HUES48 (cell line): ENCODE measurements at regions not wholly inside any gene's neighbourhood (a gene's known extent, or its start where the extent isn't known, plus 50 kb on each side); places are given as distances from the start of the nearest gene placed in this dataset.

Experiments used
- H3K27ac ChIP-seq: one replicate; pipeline ENCODE4 v1.7.0; 2013; ENCODE audit warnings: low read depth, low read length, inconsistent platforms
- H3K27me3 ChIP-seq: 2 replicates; pipeline ENCODE4 v1.6.1; 2013; ENCODE audit warnings: mild to moderate bottlenecking, low read length; ENCODE audit not compliant: control insufficient read depth, insufficient read depth
- H3K36me3 ChIP-seq: 2 replicates; pipeline ENCODE4 v1.6.1; 2013; ENCODE audit warnings: low read length; ENCODE audit not compliant: control insufficient read depth, insufficient read depth
- H3K4me1 ChIP-seq: 2 replicates; pipeline ENCODE4 v1.6.1; 2013; ENCODE audit warnings: mild to moderate bottlenecking, low read length; ENCODE audit not compliant: control insufficient read depth, insufficient read depth
- H3K4me3 ChIP-seq: 2 replicates; pipeline ENCODE4 v1.5.1; 2013; ENCODE audit warnings: mild to moderate bottlenecking, low read depth, low read length
- H3K9ac ChIP-seq: 2 replicates; pipeline ENCODE4 v1.6.1; 2013; ENCODE audit warnings: mild to moderate bottlenecking, low read depth, low read length, moderate library complexity
- H3K9me3 ChIP-seq: 2 replicates; pipeline ENCODE4 v1.6.1; 2013; ENCODE audit warnings: low read length; ENCODE audit not compliant: control insufficient read depth, insufficient read depth

DNA sequence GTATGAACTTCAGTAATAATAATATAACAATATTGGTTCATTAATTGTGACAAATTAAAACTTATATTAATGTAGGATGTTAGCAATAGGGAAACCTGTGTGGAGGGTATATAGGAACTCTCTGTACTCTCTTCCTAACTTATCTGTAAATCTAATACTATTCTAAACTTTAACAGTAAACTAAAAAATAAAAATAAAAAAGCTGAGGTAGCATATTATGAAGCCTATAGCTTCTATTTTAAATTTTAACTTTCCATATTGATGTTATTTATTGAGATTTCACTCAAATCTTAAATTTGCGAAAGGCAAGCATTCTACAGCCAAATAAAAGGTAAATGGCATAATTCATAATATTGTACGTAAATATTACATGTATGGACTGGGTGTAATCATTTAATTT is 326.4 kb downstream of the MEI4 start:
- no peak overlapping the region for H3K4me3 ChIP-seq
- no peaks in the 10 kb centered on the region for H3K27me3 ChIP-seq
- H3K9me3 ChIP-seq: no peaks in the 10 kb centered on the region
- no peak overlapping the region for H3K9ac ChIP-seq
- no peaks in the 10 kb centered on the region for H3K36me3 ChIP-seq
- H3K27ac ChIP-seq: no peak overlapping the region
- no peaks in the 10 kb centered on the region for H3K4me1 ChIP-seq

DNA sequence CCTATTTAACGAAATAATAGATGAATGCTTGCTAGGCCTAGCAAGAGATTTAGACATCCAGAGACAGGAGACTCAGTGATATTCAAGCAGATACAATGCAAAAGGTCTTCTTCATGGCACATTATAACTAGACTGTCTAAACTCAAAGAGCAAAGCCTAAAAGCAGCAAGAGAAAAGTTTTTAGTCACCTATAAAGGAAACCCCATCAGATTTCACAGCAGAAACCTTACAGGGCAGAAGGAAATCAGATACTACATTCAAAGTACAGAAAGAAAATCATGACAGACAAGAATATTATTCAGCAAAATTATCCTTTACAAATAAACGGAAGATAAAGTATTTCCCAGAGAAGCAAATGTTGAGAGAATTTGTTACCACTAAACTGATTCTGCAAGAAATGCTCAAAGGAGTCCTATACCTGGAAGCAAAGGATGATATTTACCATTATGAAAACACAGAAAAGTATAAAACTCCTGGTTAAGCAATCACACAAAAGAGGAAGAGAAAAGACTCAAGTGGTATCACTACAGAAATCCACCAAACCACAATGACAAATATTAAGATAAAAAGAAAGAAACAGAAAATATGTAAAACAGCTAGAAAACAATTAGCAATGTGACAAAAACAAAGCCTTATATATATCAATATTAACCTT is 333.7 kb downstream of the MEI4 start:
- no peak overlapping the region for H3K4me3 ChIP-seq
- H3K4me1 ChIP-seq: no peaks in the 10 kb centered on the region
- no peaks in the 10 kb centered on the region for H3K9me3 ChIP-seq
- no peak overlapping the region for H3K27ac ChIP-seq
- H3K36me3 ChIP-seq: no peaks in the 10 kb centered on the region
- H3K9ac ChIP-seq: no peak overlapping the region
- H3K27me3 ChIP-seq: no peaks in the 10 kb centered on the region

DNA sequence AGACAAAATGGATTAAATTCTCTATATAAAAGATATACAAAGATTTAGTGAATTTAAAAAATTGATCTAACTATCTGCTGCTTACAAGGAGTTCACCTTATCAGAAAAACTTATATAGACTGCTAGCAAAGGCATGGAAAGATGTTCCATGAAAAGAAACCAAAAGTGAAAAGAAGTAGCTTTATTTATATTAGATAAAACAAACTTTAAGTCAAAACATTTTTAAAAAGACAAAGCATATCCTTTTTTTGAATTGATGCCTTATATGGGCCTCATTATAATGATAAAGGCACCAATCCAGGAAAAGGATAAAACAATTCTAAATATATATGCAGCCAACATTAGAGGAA is 334.2 kb downstream of the MEI4 start:
- Histone ChIP-seq H3K9me3 (no peaks in the 10 kb centered on the region), H3K4me3 (no peak overlapping the region), H3K36me3 (no peaks in the 10 kb centered on the region), H3K27ac (no peak overlapping the region), H3K27me3 (no peaks in the 10 kb centered on the region), H3K9ac (no peak overlapping the region), H3K4me1 (no peaks in the 10 kb centered on the region)

DNA sequence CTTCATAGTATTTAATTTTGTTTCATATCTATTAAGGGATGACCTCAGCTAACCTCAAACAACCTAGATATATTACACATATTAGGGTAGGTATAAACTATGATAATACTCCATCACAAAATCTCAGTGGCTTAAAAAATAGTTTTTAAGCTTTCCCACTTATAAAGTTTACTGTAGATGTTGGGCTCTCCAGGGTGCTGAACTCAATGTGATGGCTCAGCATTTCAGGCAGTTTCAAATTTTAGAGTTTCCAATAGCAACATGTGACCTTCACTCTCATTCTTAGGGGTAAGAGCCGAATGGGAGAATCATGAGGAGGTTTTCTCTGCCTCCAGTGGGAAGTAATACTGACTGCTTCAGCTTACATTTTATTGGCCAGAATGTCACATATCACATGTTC is 357.3 kb downstream of the MEI4 start:
- Histone ChIP-seq H3K9me3 (no peaks in the 10 kb centered on the region), H3K27me3 (no peaks in the 10 kb centered on the region), H3K36me3 (no peaks in the 10 kb centered on the region), H3K9ac (no peak overlapping the region), H3K4me1 (no peaks in the 10 kb centered on the region), H3K4me3 (no peak overlapping the region), H3K27ac (no peak overlapping the region)

DNA sequence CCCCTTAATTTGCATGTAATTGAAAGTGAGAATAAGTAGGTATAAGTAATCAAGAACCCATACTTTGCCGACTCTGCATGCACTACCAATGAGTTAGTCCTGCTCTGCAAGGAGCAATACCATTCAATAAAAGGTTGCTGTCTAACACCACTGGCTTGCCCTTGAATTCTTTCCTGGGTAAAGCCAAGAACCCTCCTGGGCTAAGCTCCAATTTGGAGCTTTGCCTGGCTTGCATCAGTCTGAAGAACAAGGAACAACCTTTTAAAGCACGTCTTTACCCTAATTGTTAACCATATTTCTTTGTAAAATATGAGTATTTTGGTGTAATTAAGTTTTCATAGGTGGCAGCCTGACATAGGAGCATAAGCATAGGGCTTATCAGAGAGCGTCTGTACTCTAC is 367.7 kb downstream of the MEI4 start:
- no peak overlapping the region for H3K9ac ChIP-seq
- H3K4me1 ChIP-seq: no peaks in the 10 kb centered on the region
- no peaks in the 10 kb centered on the region for H3K27me3 ChIP-seq
- H3K36me3 ChIP-seq: no peaks in the 10 kb centered on the region
- H3K9me3 ChIP-seq: no peaks in the 10 kb centered on the region
- H3K27ac ChIP-seq: no peak overlapping the region
- no peak overlapping the region for H3K4me3 ChIP-seq

DNA sequence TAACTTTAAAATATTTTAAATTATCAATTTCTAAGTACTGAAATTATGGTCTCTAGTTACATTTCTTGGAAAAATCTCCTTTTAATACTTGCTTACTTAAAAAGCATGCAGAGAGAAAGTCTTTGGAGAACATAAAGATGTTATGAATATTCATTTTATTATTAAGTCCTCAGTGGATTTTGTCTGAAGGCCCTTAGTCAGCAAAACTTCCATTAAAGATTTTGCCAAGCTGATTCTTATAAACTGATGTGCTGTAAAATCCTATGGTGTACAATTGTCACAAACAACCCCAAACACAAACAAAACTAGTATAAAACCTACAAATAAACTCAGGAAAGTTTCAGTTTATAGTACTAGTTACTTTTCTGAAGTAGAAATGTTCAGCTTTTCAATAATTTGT is 372.7 kb downstream of the MEI4 start:
- H3K4me3 ChIP-seq: no peak overlapping the region
- H3K4me1 ChIP-seq: no peaks in the 10 kb centered on the region
- no peak overlapping the region for H3K9ac ChIP-seq
- H3K9me3 ChIP-seq: no peaks in the 10 kb centered on the region
- no peaks in the 10 kb centered on the region for H3K36me3 ChIP-seq
- no peaks in the 10 kb centered on the region for H3K27me3 ChIP-seq
- H3K27ac ChIP-seq: no peak overlapping the region

DNA sequence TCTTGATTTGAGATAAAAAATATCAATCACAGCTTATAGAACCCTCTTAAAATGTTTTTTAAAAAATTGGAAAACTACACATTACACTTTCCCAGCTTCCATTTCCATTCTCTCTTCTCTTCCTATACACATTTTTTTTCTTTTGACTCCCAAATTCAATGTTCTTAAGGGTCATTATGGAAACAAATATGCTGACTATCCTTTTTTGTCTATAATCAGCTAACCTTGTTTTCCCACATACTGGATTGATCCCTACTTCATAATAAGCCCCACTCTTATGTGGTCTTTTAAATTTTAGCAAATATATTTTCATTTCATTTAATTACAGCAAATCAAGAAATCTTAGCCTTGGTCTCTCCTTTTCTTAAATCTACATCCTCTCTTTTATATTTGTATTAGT is 378.4 kb downstream of the MEI4 start:
- Histone ChIP-seq H3K4me1 (no peaks in the 10 kb centered on the region), H3K36me3 (no peaks in the 10 kb centered on the region), H3K27ac (no peak overlapping the region), H3K27me3 (no peaks in the 10 kb centered on the region), H3K4me3 (no peak overlapping the region), H3K9me3 (no peaks in the 10 kb centered on the region), H3K9ac (no peak overlapping the region)

DNA sequence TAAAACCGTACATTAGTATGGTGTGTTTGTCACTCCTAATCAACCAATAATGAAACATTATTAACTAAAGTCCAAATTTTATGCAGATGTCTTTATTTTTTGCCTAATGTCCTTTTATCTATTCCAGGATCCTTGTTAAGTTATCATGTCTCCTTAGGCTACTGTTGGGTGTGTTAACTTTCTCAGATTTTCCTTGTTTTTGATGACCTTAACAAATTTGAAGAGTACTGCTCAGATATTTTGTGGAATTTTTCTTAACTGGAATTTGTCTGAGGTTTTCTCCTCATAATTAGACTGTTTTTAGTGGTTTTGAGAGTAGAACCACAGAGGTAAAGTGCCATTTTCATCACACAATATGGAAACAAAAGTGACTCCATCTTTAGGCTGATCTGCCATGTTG is 406.3 kb downstream of the MEI4 start:
- no peaks in the 10 kb centered on the region for H3K9me3 ChIP-seq
- no peaks in the 10 kb centered on the region for H3K27me3 ChIP-seq
- no peaks in the 10 kb centered on the region for H3K4me1 ChIP-seq
- no peaks in the 10 kb centered on the region for H3K36me3 ChIP-seq
- no peak overlapping the region for H3K9ac ChIP-seq
- no peak overlapping the region for H3K4me3 ChIP-seq
- no peak overlapping the region for H3K27ac ChIP-seq

DNA sequence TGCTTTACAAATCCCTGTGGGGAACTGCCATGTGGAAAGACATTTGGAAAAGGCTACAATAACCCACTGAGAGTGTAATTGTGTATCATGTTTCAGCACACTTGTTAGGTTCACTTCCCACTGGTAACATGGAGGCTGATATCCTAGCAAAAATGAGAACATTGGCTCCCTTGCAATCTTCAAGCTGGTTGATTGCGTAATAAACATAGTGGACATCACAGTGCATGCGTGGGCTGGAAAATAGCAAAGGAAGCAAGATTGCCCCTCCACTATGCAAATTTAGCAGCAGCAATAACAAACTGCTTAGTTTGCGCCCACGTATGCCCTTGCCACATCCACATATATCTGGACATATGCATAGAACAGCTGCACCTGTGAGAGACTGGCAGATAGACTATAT is 410.2 kb downstream of the MEI4 start:
- Histone ChIP-seq H3K9me3 (no peaks in the 10 kb centered on the region), H3K27ac (no peak overlapping the region), H3K9ac (no peak overlapping the region), H3K4me1 (no peaks in the 10 kb centered on the region), H3K4me3 (no peak overlapping the region), H3K27me3 (no peaks in the 10 kb centered on the region), H3K36me3 (no peaks in the 10 kb centered on the region)

DNA sequence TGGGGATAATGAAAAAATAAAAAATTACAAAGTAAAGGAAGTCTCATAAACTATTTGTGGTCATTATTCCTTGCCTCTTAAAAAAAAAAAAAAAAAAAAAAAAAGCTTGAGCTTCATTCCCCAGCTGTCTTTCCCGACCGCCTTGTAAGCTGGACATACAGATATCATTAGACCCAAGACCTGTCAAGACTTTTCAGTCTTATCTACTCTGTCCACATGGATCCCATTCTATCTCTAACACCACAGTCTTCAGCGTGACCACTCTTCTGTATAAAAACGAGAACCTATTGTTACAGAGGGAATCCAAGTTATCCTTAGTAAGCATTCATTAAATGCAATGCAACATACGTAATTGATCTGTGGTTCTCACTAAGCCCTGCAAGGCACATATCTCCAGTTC is 423.5 kb downstream of the MEI4 start:
- no peaks in the 10 kb centered on the region for H3K36me3 ChIP-seq
- no peaks in the 10 kb centered on the region for H3K4me1 ChIP-seq
- no peaks in the 10 kb centered on the region for H3K9me3 ChIP-seq
- no peak overlapping the region for H3K27ac ChIP-seq
- H3K27me3 ChIP-seq: no peaks in the 10 kb centered on the region
- H3K9ac ChIP-seq: no peak overlapping the region
- H3K4me3 ChIP-seq: no peak overlapping the region

DNA sequence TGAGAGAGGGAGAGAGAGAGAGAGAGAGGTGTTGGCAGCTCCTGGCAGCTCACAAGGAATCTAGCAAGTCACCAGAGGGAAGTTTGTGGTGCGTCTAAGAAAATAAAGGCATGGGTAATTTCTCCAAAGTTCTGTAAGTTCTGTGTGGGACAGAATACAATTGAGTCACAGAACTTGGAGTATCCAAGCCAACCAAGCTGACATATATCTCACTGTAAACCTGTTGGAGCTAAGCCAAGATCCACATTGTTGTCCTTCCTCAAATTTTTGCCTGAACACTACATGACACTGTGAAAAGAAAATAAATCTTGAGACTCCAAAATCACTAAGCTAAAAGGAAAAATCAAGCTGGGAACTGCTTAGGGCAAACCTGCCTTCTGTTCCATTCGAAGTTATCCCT is 436.7 kb downstream of the MEI4 start:
- Histone ChIP-seq H3K36me3 (no peaks in the 10 kb centered on the region), H3K4me1 (peaks cover 11% of the 10 kb centered on the region), H3K9me3 (no peaks in the 10 kb centered on the region), H3K9ac (no peak overlapping the region), H3K4me3 (no peak overlapping the region), H3K27ac (no peak overlapping the region), H3K27me3 (no peaks in the 10 kb centered on the region)

DNA sequence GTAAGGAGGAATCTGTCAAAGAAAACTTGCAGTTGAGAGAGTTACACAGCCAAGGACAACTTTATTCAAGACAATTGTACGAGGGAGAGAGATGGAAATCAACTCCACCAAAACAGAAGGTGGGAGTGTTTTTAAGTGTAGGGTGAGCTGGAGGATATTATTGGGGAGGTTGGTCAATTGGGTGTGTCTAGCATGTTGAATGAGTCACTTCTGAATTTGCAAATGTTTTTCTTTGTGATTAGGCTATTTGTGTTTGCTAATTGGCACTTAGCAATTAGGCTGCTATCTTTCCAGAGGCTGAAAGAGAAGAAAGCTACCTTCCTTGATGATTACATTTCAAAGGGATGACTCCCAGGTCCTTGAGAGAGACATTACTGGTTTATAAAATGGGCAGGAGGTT is 441.1 kb downstream of the MEI4 start:
- H3K36me3 ChIP-seq: no peaks in the 10 kb centered on the region
- H3K9me3 ChIP-seq: no peaks in the 10 kb centered on the region
- H3K9ac ChIP-seq: no peak overlapping the region
- H3K4me3 ChIP-seq: no peak overlapping the region
- H3K27me3 ChIP-seq: no peaks in the 10 kb centered on the region
- H3K27ac ChIP-seq: peak overlapping the region; percentile 28
- peaks cover 13% of the 10 kb centered on the region for H3K4me1 ChIP-seq
